ENCODE measurements at regions not wholly inside any gene's neighbourhood (a gene's known extent, or its start where the extent isn't known, plus 50 kb on each side); places are given as distances from the start of the nearest gene placed in this dataset.

GRCh38 chr7:41333511-41333910, 369.4 kb downstream of the INHBA start (continued):
- no peak for TF ChIP-seq NANOG (IDR thresholded peaks at IDR 0.05; ENCODE audit: borderline replicate concordance)
- no peak for TF ChIP-seq CTCF (conservative IDR thresholded peaks at IDR 0.05; ENCODE audit: low read depth in 2 of 2)
- TF ChIP-seq, protein P1, sequence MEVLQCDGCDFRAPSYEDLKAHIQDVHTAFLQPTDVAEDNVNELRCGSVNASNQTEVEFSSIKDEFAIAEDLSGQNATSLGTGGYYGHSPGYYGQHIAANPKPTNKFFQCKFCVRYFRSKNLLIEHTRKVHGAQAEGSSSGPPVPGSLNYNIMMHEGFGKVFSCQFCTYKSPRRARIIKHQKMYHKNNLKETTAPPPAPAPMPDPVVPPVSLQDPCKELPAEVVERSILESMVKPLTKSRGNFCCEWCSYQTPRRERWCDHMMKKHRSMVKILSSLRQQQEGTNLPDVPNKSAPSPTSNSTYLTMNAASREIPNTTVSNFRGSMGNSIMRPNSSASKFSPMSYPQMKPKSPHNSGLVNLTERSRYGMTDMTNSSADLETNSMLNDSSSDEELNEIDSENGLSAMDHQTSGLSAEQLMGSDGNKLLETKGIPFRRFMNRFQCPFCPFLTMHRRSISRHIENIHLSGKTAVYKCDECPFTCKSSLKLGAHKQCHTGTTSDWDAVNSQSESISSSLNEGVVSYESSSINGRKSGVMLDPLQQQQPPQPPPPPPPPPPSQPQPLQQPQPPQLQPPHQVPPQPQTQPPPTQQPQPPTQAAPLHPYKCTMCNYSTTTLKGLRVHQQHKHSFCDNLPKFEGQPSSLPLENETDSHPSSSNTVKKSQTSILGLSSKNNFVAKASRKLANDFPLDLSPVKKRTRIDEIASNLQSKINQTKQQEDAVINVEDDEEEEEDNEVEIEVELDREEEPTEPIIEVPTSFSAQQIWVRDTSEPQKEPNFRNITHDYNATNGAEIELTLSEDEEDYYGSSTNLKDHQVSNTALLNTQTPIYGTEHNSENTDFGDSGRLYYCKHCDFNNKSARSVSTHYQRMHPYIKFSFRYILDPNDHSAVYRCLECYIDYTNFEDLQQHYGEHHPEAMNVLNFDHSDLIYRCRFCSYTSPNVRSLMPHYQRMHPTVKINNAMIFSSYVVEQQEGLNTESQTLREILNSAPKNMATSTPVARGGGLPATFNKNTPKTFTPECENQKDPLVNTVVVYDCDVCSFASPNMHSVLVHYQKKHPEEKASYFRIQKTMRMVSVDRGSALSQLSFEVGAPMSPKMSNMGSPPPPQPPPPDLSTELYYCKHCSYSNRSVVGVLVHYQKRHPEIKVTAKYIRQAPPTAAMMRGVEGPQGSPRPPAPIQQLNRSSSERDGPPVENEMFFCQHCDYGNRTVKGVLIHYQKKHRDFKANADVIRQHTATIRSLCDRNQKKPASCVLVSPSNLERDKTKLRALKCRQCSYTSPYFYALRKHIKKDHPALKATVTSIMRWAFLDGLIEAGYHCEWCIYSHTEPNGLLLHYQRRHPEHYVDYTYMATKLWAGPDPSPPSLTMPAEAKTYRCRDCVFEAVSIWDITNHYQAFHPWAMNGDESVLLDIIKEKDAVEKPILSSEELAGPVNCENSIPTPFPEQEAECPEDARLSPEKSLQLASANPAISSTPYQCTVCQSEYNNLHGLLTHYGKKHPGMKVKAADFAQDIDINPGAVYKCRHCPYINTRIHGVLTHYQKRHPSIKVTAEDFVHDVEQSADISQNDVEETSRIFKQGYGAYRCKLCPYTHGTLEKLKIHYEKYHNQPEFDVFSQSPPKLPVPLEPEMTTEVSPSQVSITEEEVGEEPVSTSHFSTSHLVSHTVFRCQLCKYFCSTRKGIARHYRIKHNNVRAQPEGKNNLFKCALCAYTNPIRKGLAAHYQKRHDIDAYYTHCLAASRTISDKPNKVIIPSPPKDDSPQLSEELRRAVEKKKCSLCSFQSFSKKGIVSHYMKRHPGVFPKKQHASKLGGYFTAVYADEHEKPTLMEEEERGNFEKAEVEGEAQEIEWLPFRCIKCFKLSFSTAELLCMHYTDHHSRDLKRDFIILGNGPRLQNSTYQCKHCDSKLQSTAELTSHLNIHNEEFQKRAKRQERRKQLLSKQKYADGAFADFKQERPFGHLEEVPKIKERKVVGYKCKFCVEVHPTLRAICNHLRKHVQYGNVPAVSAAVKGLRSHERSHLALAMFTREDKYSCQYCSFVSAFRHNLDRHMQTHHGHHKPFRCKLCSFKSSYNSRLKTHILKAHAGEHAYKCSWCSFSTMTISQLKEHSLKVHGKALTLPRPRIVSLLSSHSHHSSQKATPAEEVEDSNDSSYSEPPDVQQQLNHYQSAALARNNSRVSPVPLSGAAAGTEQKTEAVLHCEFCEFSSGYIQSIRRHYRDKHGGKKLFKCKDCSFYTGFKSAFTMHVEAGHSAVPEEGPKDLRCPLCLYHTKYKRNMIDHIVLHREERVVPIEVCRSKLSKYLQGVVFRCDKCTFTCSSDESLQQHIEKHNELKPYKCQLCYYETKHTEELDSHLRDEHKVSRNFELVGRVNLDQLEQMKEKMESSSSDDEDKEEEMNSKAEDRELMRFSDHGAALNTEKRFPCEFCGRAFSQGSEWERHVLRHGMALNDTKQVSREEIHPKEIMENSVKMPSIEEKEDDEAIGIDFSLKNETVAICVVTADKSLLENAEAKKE (CRISPR knock-in tag; IDR thresholded peaks at IDR 0.05) = no peak
- no peak for TF ChIP-seq STAT1 (IDR thresholded peaks at IDR 0.05; ENCODE audit: unreplicated experiment)

- no peak overlapping the region for H3K27ac ChIP-seq (ENCODE audit: low read depth)
- ATAC-seq = no peak
- Mint-ChIP-seq H3K27me3 (ENCODE audit: insufficient read depth, low read depth, poor library complexity) (peaks cover 3% of the 10 kb centered on the region), H3K9me3 (no peaks in the 10 kb centered on the region), H3K4me3 (no peak overlapping the region), H3K4me1 (no peaks in the 10 kb centered on the region), H3K27ac (no peak overlapping the region), H3K36me3 (ENCODE audit: low read depth) (no peaks in the 10 kb centered on the region)
- H3K79me2 ChIP-seq (replicated peaks; ENCODE audit: insufficient read depth) = no peaks in the 10 kb centered on the region
- no peaks in the 10 kb centered on the region for H3K27me3 ChIP-seq (ENCODE audit: insufficient read depth)
- H4K20me1 ChIP-seq (replicated peaks; ENCODE audit: insufficient read depth) = no peaks in the 10 kb centered on the region
- DNase-seq (ENCODE audit: low spot score) = no peak
- H3K36me3 ChIP-seq (ENCODE audit: insufficient read depth) = no peaks in the 10 kb centered on the region
- H3K4me2 ChIP-seq = no peak overlapping the region
- no peak overlapping the region for H3K4me3 ChIP-seq
- H3K4me1 ChIP-seq (ENCODE audit: insufficient read depth) = no peaks in the 10 kb centered on the region
- no peaks in the 10 kb centered on the region for H3F3A ChIP-seq (replicated peaks; ENCODE audit: low read depth)
- H2AFZ ChIP-seq = no peak overlapping the region
- H3K9me2 ChIP-seq (ENCODE audit: insufficient read depth) = 0 out of 2 replicates have a peak, but pooled peaks cover 2% of the 10 kb centered on the region
- TF ChIP-seq EZH2 (IDR thresholded peaks at IDR 0.05; ENCODE audit: low read depth, unreplicated experiment) (no peak), ZNF114 (CRISPR knock-in tag; IDR thresholded peaks at IDR 0.05) (no peak), STAT1 (IDR thresholded peaks at IDR 0.05; ENCODE audit: unreplicated experiment) (no peak), EZH2phosphoT487 (IDR thresholded peaks at IDR 0.05; ENCODE audit: unreplicated experiment) (no peak), POLR2AphosphoS5 (IDR thresholded peaks at IDR 0.05; ENCODE audit: low read depth) (no peak), NANOG (IDR thresholded peaks at IDR 0.05; ENCODE audit: borderline replicate concordance) (no peak), JUNB (IDR thresholded peaks at IDR 0.05; ENCODE audit: unreplicated experiment) (no peak)
- TF ChIP-seq, protein P1 (CRISPR knock-in tag; IDR thresholded peaks at IDR 0.05) = no peak
Observed at GRCh38 chr7:41331194-41331593, 371.7 kb downstream of the INHBA start.

Measured in GM23338 (cell line).